HG03139 (cell line): ENCODE measurements at regions not wholly inside any gene's neighbourhood (a gene's known extent, or its start where the extent isn't known, plus 50 kb on each side); places are given as distances from the start of the nearest gene placed in this dataset.
"Not testable (repeated sequence)": the region's sequence is repeated elsewhere in the genome, so short reads cannot be mapped to it uniquely, and the experiment has no call there.

Experiments
- ATAC-seq: cut with Tn5 transposase; IDR thresholded peaks from one replicate; pipeline ENCODE4 v1.9.1; 2021; ENCODE audit not compliant: unreplicated experiment

DNA sequence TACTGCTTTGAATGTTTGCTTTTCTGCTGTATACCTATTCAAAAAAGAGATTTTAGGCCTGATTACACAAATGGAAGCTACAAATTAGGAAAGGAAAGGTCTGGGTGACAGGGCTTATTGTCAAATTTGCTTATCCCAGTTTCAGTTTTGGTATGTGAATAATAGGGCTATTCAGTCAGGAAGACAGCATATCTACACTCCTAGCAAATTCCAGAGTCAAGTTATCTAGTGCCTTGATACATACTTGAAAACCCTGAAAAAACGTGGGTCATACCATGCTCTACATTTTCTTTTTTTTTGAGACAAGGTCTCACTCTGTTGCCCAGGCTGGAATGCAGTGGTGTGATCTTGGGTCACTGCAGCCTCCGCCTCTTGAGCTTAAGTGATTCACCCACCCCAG, 59.2 kb upstream of the CCDC180 start:
- ATAC-seq: not testable (repeated sequence)

DNA sequence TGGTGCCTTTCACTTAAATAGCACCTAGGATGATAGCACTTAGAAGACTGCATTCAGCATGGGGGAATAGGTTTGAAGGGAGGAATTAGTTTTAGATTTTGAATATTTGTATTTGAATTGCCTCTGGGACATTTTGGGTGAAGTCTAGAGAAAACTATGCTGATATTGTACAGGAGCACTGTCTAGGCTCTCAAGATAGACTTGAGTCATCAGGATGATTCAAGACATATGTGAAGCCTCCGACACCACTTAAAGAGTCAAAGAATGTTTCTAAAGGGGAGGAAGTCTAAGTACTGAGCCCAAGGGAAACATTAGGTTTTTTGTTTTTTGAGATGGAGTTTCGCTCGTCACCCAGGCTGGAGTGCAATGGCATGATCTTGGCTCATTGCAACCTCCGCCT, 63.9 kb upstream of the CCDC180 start:
- ATAC-seq: no peak

DNA sequence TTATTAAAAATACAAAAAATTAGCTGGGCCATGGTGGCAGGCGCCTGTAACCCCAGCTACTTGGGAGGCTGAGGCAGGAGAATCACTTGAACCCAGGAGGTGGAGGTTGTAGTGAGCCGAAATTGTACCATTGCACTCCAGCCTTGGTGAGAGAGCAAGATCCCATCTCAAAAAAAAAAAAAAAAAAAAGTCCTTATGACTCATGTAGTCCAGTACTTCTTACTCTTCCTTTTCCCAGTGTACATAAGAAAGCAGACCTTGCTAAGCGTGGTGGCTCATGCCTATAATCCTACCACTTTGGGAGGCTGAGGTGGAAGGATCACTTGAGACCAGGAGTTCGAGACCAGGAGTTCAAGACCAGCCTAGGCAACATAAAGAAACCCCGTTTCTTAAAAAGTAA, 66.0 kb upstream of the CCDC180 start:
- ATAC-seq: not testable (repeated sequence)

DNA sequence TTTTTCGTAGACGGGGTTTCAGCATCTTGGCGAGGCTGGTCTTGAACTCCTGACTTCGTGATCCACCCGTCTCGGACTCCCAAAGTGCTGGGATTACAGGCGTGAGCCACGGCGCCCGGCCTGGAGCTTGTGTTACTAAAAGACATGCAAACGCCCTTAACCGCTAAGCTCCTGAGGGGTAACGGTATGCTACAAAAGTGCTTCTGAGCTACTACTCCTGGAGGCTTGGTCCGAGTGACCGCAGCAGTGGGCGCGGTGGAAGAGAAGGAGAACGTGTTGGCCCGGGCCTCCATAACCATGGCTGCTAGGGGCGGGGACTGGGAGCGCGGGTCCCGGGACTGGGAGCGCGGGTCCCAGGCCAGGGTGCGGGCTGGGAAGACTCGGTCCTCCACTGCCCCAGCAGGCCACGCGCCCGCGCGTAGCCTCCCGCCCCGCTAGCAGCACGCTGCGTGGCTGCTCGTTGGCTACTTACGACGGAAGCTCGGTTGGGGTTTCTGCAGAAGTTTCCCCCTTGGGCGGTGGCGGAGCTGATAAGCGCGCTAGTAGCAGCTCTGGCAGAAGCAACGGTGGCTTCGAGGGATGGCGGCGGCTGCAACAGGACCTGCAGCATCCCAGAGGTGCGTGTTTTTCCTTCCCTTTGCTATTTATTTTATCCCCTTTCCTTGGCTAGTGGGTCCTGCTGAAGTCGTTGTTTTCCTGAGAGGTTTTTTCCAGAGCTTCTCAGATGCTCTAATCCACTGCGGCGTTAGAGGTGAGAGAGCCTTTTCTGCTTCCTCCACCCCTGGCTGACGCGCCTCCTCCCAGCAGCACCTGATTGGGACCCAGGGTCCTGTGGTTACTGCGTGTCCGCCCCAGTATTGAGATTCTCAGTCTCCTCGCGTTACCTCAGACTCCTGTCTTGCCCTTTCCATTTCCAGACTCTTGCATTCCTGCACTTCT, 69.2 kb upstream of the CCDC180 start:
- peak; percentile 84 for ATAC-seq

DNA sequence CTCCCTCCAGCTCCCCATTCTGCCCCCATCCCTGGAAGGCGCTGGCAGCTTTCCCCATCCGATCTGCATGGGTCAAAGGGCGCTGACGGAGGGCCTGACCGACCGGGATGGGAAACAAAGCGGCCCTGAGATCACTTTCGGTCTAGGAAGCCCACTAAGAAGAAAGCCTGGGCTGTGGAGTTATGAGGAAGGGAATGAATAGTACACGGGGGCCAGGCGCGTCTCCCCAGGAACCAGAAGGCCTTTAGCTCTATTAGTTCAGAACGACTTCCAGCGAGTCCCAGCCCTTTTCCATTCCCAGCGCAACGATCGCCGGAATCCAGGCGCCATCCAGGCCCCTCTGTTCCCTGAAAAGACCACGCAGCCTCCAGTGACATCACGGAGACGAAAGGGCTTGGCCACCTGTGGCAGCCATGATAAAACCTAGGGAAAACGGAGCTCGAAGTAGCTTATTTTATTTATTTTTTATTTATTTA, 70.1 kb upstream of the CCDC180 start:
- no peak for ATAC-seq

DNA sequence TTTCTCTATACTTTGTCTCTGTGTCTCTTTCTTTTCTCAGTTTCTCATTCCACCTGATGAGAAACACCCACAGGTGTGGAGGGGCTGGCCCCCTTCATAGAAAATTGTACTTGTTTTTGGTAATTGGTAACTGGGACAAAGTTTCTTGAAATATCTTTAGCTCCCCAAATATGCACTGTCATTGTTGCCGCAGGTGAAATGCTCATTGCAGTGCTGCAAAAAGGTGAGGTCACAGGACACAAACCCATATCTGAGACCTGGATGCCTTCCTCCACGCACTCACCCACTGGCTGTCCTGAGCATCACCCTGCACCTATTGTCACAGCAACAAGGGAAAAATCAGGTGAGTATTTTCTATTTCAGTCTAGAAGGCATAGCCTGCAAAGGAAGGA, 74.5 kb upstream of the CCDC180 start:
- ATAC-seq: not testable (repeated sequence)

DNA sequence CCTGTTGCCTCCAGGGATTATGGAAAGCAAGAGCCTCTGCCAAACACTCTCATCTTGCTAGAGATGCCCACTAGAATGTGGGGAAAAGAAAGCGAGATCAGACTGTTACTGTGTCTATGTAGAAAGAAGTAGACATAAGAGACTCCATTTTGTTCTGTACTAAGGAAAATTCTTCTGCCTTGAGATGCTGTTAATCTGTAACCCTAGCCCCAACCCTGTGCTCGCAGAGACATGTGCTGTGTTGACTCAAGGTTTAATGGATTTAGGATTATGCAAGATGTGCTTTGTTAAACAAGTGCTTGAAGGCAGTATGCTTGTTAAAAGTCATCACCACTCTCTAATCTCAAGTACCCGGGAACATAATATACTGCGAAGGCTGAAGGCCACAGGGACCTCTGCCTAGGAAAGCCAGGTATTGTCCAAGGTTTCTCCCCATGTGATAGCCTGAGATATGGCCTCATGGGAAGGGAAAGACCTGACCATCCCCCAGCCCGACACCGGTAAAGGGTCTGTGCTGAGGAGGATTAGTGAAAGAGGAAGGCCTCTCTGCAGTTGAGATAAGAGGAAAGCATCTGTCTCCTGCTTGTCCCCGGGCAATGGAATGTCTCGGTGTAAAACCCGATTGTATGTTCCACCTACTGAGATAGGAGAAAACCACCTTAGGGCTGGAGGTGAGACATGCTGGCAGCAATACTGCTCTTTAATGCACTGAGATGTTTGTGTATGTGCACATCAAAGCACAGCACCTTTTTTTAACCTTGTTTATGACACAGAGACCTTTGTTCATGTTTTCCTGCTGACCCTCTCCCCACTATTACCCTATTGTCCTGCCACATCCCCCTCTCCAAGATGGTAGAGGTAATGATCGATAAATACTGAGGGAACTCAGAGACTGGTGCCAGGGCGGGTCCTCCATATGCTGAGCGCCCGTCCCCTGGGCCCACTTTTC, 75.1 kb upstream of the CCDC180 start:
- not testable (repeated sequence) for ATAC-seq

DNA sequence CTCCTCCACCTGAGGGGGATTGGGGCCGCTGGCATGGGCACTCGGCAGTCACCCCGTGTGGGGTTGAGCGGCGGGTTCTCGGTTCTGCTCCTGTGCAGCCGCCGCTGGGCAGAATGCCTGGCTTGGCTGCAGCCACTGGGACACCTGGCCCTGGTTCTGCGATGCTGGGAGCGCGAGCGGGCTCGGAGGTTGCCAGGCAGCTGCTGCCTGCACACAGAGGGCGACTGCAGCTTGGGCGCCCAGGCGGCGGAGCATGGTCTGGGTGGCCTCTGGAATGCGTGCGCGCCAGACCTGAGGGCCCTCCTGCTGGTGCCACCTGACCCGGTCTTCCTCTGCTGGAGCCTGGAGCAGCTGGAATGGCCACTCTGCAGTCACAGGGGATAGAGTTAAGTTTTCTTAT, 85.1 kb upstream of the CCDC180 start:
- ATAC-seq: not testable (repeated sequence)

DNA sequence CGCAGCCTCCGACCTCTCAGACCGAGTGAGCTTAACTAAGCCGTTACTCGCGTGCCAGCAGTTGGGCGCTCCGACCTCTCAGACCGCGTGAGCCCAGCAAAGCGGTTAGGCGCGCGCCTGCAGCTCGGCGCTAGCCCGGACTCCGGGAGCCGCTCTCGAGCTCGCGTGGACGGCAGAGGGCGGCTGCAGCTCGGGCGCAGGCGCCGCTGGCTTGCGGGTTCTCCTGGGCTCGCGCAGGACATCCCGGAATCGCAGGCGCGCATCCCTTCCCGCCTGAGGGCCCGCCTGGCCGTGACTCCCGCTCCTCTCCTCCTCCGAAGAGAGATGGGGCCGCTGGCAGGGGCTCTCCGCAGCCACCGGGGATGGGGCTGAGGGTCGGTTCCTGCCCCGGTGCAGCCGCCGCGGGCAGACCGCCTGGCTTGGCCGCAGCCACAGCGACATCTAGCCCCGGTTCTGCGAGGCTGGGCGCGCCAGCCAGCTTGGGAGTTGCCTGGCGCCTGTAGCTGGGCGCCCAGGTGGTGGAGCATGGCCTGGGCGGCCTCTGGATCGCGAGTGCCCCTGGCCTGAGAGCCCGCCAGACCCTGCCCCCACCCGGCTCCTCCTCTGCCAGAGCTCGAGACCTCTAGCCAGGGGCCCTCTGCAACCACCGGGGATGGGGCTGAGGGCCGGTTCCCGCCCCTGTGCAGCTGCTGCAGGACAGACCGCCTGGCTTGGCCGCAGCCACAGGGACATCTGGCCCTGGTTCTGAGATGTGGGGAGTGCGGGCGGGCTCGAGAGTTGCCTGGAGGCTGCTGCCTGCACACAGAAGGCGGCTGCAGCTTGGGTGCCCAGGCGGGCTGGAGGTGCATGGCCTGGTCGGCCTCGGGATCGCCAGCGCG, 85.7 kb upstream of the CCDC180 start:
- ATAC-seq: not testable (repeated sequence)

DNA sequence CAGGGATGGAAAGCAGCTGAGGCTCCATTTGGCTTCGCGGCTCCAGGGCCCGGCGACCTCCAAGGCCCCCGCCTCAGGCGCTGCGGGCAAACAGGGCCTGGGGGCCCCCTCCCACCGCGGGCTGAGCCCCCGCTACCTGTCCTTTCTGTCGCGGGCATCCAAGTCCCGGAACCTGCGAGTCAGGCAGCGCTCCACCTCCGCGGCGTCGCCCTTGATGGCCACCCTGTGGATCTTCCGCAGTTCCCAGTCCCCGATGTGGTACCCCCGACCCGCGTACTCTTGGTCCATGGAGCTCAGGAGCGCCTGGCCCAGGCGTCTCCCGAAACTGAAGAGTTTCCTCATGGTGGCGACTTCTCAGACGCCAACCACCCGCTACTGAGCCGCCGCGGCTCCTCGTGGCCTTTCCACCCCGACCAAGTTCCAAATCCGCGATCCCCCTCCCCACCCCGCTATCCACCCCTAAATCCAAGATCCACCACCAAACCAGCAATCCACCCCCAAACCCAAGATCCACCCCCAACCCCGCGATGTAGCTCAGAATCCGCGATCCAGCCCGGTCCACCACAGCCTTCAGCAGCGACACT, 86.5 kb upstream of the CCDC180 start:
- ATAC-seq: no peak

DNA sequence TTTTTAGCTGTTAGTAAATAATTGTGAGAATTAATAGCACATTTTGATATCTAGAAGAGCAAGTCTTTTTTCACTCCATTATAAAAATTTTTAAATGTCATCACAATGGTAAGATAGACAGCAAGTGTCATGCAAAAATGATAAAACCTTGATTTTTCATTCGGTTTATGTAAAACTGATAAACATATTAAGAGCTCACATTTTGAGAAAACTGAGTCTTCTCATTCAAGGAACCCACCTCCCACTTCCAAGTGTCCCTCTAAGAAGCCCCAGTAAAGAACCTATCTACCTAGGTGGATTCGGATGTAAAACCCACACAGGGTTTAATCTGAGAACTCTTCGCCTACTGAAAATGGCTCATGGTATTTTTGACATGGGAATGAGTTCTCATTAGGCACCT, 87.1 kb upstream of the CCDC180 start:
- ATAC-seq: not testable (repeated sequence)

DNA sequence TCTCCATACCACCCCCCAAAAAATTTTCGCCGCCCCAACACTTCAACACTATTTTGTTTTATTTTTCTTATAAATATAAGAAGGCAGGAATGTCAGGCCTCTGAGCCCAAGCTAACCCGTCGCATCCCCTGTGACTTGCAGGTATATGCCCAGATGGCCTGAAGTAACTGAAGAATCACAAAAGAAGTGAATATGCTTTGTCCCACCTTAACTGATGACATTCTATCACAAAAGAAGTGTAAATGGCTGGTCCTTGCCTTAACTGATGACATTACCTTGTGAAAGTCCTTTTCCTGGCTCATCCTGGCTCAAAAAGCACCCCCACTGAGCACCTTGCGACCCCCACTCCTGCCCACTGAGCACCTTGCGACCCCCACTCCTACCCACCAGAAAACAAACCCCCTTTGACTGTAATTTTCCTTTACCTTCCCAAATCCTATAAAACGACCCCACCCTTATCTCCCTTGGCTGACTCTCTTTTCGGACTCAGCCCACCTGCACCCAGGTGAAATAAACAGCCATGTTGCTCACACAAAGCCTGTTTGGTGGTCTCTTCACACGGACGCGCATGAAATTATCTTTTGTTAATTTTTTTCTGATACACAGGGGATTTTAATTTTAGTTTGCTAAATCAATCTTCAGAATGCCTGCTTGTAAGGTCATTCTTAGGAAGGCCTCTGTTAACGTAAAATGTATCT, 87.9 kb upstream of the CCDC180 start:
- not testable (repeated sequence) for ATAC-seq

DNA sequence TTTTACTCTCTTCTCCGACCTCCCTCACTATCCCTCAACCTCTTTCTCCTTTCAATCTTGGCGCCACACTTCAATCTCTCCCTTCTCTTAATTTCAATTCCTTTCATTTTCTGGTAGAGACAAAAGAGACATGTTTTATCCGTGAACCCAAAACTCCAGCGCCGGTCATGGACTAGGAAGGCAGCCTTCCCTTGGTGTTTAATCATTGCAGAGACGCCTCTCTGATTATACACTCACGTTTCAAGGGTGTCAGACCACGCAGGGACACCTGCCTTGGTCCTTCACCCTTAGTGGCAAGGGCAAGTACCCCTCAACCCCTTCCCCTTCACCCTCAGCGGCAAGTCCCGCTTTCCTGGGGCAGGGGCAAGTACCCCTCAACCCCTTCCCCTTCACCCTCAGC, 92.3 kb upstream of the CCDC180 start:
- ATAC-seq: not testable (repeated sequence)

DNA sequence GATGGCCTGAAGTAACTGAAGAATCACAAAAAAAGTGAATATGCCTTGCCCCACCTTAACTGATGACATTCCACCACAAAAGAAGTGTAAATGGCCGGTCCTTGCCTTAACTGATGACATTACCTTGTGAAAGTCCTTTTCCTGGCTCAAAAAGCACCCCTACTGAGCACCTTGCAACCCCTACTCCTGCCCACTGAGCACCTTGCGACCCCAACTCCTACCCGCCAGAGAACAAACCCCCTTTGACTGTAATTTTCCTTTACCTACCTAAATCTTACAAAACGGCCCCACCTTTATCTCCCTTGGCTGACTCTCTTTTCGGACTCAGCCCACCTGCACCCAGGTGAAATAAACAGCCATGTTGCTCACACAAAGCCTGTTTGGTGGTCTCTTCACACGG, 92.9 kb upstream of the CCDC180 start:
- ATAC-seq: not testable (repeated sequence)

DNA sequence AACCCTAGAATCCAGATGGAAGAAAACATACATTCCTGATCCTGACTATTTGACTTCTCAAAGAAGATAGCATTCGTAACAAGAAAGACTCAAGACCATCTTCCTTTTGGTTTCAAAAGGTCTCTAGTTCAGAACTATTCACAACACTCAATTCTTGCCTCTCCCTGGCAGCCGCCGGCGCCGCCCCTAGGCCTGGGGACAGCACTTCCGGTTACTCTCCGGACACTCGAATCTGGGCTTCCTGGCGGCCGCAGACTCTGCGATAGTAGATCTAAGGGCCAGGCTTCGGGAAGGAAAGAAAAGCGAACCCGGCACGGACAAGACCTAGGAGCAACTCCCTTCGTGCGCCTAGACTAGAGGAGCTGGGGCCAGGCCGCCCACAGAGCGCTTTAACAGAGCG, 107.8 kb upstream of the CCDC180 start:
- not testable (repeated sequence) for ATAC-seq

DNA sequence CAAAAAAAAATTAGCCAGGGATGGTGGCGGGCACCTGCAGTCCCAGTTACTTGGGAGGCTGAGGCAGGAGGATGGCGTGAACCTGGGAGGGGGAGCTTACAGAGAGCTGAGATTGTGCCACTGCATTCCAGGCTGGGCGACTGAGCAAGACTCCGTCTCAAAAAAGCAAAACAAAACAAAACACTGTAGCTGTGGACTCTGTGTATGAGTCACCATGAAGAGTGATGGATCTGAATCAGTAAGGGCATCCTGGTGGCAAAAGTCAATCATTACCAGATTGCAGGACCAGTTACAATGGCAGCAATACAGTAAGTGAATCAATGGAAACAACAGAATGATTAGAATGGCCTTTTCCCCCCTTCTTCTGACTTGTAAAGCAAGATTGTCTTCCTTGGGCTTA, 113.7 kb upstream of the CCDC180 start:
- ATAC-seq: not testable (repeated sequence)

DNA sequence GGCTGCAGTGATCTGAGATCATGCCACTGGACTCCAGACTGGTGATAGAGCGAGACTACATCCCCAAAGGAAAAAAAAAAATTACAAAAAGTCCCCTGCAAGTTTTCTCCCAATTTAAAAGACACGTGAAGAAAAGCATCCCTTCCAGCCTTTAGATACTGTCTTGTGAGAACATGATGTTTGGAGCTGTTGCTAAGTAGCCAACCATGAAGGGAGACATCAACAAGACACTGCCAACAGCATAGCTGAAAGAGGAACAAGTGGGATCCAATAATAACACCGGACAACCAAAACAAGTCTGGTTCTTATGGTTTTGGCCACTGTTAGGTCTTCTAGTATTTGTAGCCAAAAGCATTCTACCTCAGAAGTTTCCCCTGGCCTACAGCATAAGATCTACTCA, 118.9 kb upstream of the CCDC180 start:
- ATAC-seq: no peak

DNA sequence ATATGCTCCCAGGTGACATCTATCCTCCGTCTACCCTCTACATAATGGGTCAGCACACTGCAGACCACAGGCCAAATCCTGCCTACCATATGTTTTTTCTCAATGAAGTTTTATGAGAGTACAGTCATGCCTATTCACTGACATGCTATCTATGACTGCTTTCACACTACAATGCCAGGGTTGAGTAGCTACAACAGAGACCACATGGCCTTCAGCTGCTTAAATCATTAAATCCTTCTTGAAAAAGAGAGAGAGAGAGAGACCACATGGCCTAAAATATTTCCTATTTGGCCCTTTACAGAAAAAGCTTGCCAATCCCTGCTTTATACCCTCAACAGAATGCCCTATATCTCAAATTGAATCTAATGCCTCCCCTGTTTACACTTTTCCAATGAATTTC, 119.8 kb upstream of the CCDC180 start:
- not testable (repeated sequence) for ATAC-seq

DNA sequence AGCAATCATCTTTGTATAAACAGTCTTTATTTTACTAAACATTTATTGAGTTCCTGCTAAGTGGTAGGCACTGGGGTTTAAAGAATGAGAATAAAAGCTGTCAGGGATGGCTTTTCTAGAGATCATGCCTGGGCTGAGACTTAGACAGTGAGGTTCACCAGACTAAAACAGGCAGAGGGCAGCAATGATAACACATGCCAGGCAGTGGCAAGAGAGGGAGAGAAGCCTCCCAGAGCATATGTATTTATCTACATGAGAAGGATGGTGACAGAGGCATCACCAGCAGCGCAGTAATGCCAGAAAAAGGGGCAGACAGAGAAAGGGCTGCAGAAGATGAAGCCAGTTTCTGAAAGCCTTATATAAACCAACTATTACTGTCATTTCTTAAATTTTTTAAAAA, 121.0 kb upstream of the CCDC180 start:
- no peak for ATAC-seq

DNA sequence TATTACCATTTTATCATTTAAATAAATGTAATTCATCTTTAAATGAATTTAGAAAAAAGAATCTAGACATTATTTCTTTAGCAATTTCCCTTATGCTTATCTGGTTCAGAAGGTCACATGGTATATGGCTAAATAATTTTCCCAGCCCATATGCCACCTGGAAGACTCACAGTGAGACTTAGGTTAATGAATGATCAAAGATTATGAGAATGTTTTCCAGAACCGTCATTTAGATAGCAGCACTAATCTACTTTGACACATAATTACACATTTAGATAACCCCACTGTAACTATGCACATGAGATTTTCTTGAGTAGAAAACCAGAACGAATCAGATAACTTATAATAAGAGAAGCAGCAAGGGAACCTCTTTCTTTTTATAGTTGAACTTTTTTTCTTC, 124.9 kb upstream of the CCDC180 start:
- not testable (repeated sequence) for ATAC-seq
